SK-N-SH (cell line): ENCODE measurements at regions not wholly inside any gene's neighbourhood (a gene's known extent, or its start where the extent isn't known, plus 50 kb on each side); places are given as distances from the start of the nearest gene placed in this dataset.

ENCODE experiments used
- CTCF ChIA-PET: fragments of 300-600, 350-600 bp; formaldehyde crosslinking; extraction: SDS; loops from one replicate; lab custom pipeline; 2021; lab: Yijun Ruan, JAX
- POLR2A ChIA-PET: fragments of 350-600 bp; sonication (Branson Sonifier 250); formaldehyde crosslinking; extraction: SDS; loops from one replicate; lab custom pipeline; 2020; ENCODE audit warnings: antibody characterized with exemption, inconsistent platforms; lab: Yijun Ruan, JAX
- DNase-seq: peaks from one replicate; pipeline ENCODE4 v3.0.0; 2012
- H2AFZ ChIP-seq: fragments of 200-600 bp; sonication (generic); 2 replicates; pipeline ENCODE4 v1.8.1; 2016; ENCODE audit warnings: antibody characterized with exemption, mild to moderate bottlenecking, low read depth
- H3F3A ChIP-seq: fragments of 200-600 bp; sonication (generic); replicated peaks from 2 replicates; pipeline ENCODE3; 2016; ENCODE audit warnings: antibody characterized with exemption, mild to moderate bottlenecking; ENCODE audit not compliant: insufficient read depth
- H3K27ac ChIP-seq, 2 experiments: fragments of 200-500 bp in 1 of 2; fragments of 200-600 bp in 1 of 2; sonication (Bioruptor generic) in 1 of 2; sonication (generic), shearing (Covaris generic) in 1 of 2; 2 replicates each; pipeline versions ENCODE4 v1.5.1 to v1.6.1; 2014 to 2016; ENCODE audit warnings: low read depth in 2 of 2, inconsistent platforms in 1 of 2, low read length in 1 of 2, mild to moderate bottlenecking in 1 of 2, mixed read lengths in 1 of 2
- H3K27me3 ChIP-seq: fragments of 200-600 bp; sonication (generic), shearing (Covaris generic); 2 replicates; pipeline ENCODE4 v1.6.1; 2016; ENCODE audit warnings: mixed run types; ENCODE audit not compliant: insufficient read depth
- H3K36me3 ChIP-seq, 2 experiments: fragments of 200-500 bp in 1 of 2; fragments of 200-600 bp in 1 of 2; sonication (Bioruptor generic) in 1 of 2; sonication (generic) in 1 of 2; replicated peaks in 1 of 2; 2 replicates each; pipeline versions ENCODE3 to v1.5.1; 2014 to 2016; ENCODE audit warnings: low read length in 1 of 2, mild to moderate bottlenecking in 1 of 2; ENCODE audit not compliant: insufficient read depth in 2 of 2, control insufficient read depth in 1 of 2
- H3K4me1 ChIP-seq, 2 experiments: fragments of 200-500 bp in 1 of 2; fragments of 200-600 bp in 1 of 2; sonication (Bioruptor generic) in 1 of 2; sonication (generic), shearing (Covaris generic) in 1 of 2; 2 replicates each; pipeline versions ENCODE4 v1.5.1 to v1.6.1; 2014 to 2016; ENCODE audit warnings: low read depth in 1 of 2, low read length in 1 of 2, mixed run types in 1 of 2; ENCODE audit not compliant: insufficient read depth in 2 of 2, control insufficient read depth in 1 of 2
- H3K4me2 ChIP-seq: fragments of 200-600 bp; sonication (generic), shearing (Covaris generic); 2 replicates; pipeline ENCODE4 v1.6.1; 2017; ENCODE audit warnings: mixed run types
- H3K4me3 ChIP-seq, 2 experiments: fragments of 200-500 bp in 1 of 2; fragments of 200-600 bp in 1 of 2; sonication (Bioruptor generic) in 1 of 2; sonication (generic), shearing (Covaris generic) in 1 of 2; 2 replicates each; pipeline versions ENCODE4 v1.5.1 to v1.8.1; 2014 to 2016; ENCODE audit warnings: low read depth in 2 of 2, inconsistent platforms in 1 of 2, low read length in 1 of 2, mild to moderate bottlenecking in 1 of 2, mixed read lengths in 1 of 2, moderate library complexity in 1 of 2
- H3K79me2 ChIP-seq: fragments of 200-600 bp; sonication (generic); 2 replicates; pipeline ENCODE4 v1.8.1; 2017; ENCODE audit warnings: mild to moderate bottlenecking; ENCODE audit not compliant: insufficient read depth
- H3K9ac ChIP-seq: fragments of 200-600 bp; sonication (generic); 2 replicates; pipeline ENCODE4 v1.6.1; 2017; ENCODE audit warnings: mixed run types
- H3K9me2 ChIP-seq: fragments of 200-600 bp; sonication (generic); 2 replicates; pipeline ENCODE4 v1.6.1; 2017; ENCODE audit warnings: mixed run types
- H3K9me3 ChIP-seq: fragments of 200-600 bp; sonication (generic); 2 replicates; pipeline ENCODE4 v1.6.1; 2017; ENCODE audit warnings: mixed run types, mild to moderate bottlenecking, moderate library complexity
- H4K20me1 ChIP-seq: fragments of 200-600 bp; sonication (generic); 2 replicates; pipeline ENCODE4 v1.6.1; 2017; ENCODE audit warnings: mild to moderate bottlenecking, mixed run types; ENCODE audit not compliant: insufficient read depth
- CTCF ChIP-seq: fragments of 200-600 bp; sonication (generic); IDR thresholded peaks from 2 replicates; pipeline ENCODE4 v1.6.1; 2017; ENCODE audit warnings: antibody characterized with exemption, mild to moderate bottlenecking, moderate library complexity
- ELF1 ChIP-seq: IDR thresholded peaks from 2 replicates; pipeline ENCODE4 v1.4.0; 2012
- EP300 ChIP-seq, 2 experiments: IDR thresholded peaks; 2 replicates each; pipeline versions ENCODE4 v1.4.0 to v1.6.1; 2012; ENCODE audit warnings: borderline replicate concordance in 1 of 2, low read depth in 1 of 2, low read length in 1 of 2
- EZH2phosphoT487 ChIP-seq: fragments of 200-600 bp; sonication (generic); IDR thresholded peaks from 2 replicates; pipeline ENCODE4 v1.6.1; 2017; ENCODE audit warnings: low read depth, mixed run types, mild to moderate bottlenecking, antibody characterized with exemption, moderate library complexity, borderline replicate concordance
- FOSL2 ChIP-seq: IDR thresholded peaks from 2 replicates; pipeline ENCODE4 v1.4.0; 2012; ENCODE audit warnings: low read depth, mild to moderate bottlenecking, moderate library complexity, borderline replicate concordance
- GABPA ChIP-seq: IDR thresholded peaks from 2 replicates; pipeline ENCODE4 v1.4.0; 2012; ENCODE audit warnings: low read depth, mild to moderate bottlenecking
- GATA2 ChIP-seq: sonication (generic); formaldehyde crosslinking; IDR thresholded peaks from 2 replicates; pipeline ENCODE4 v1.5.0; 2020; ENCODE audit warnings: mild to moderate bottlenecking, missing genetic modification reagents
- IRF3 ChIP-seq: fragments of 150-350 bp; IDR thresholded peaks from 2 replicates; pipeline ENCODE4 v1.6.1; 2016; ENCODE audit warnings: mild to moderate bottlenecking, low read depth, low read length
- JUND ChIP-seq: IDR thresholded peaks from 2 replicates; pipeline ENCODE4 v1.4.0; 2012
- MEF2A ChIP-seq: IDR thresholded peaks from 2 replicates; pipeline ENCODE4 v1.4.0; 2012; ENCODE audit warnings: low read depth, borderline replicate concordance
- NFIC ChIP-seq: IDR thresholded peaks from 2 replicates; pipeline ENCODE4 v1.4.0; 2012; ENCODE audit warnings: borderline replicate concordance
- NRF1 ChIP-seq: IDR thresholded peaks from 2 replicates; pipeline ENCODE4 v1.6.1; 2012; ENCODE audit warnings: low read depth, mild to moderate bottlenecking, low read length
- POLR2AphosphoS5 ChIP-seq: IDR thresholded peaks from 2 replicates; pipeline ENCODE4 v1.6.1; 2012; ENCODE audit warnings: low read depth, low read length
- RAD21 ChIP-seq: IDR thresholded peaks from 2 replicates; pipeline ENCODE4 v1.6.1; 2012; ENCODE audit warnings: mild to moderate bottlenecking, low read length
- RCOR1 ChIP-seq: fragments of 150-350 bp; IDR thresholded peaks from 2 replicates; pipeline ENCODE4 v1.6.1; 2017; ENCODE audit warnings: antibody characterized with exemption, low read length
- SIN3A ChIP-seq: IDR thresholded peaks from 2 replicates; pipeline ENCODE4 v1.6.1; 2012; ENCODE audit warnings: low read depth, mild to moderate bottlenecking, low read length, moderate library complexity, borderline replicate concordance
- TAF1 ChIP-seq: IDR thresholded peaks from 2 replicates; pipeline ENCODE4 v1.6.1; 2012; ENCODE audit warnings: low read depth, mild to moderate bottlenecking, low read length, moderate library complexity, borderline replicate concordance
- TEAD4 ChIP-seq: IDR thresholded peaks from 2 replicates; pipeline ENCODE4 v1.4.0; 2012; ENCODE audit warnings: mild to moderate bottlenecking, borderline replicate concordance; ENCODE audit not compliant: insufficient read depth
- USF1 ChIP-seq: IDR thresholded peaks from 2 replicates; pipeline ENCODE4 v1.4.0; 2012; ENCODE audit warnings: low read depth, borderline replicate concordance
- USF2 ChIP-seq: fragments of 150-350 bp; IDR thresholded peaks from 2 replicates; pipeline ENCODE4 v1.6.1; 2017; ENCODE audit warnings: antibody characterized with exemption, low read length, low read depth, borderline replicate concordance
- YY1 ChIP-seq: IDR thresholded peaks from 2 replicates; pipeline ENCODE4 v1.4.0; 2012; ENCODE audit warnings: low read depth, mild to moderate bottlenecking
- ZBTB33 ChIP-seq: IDR thresholded peaks from 2 replicates; pipeline ENCODE4 v1.4.0; 2012; ENCODE audit warnings: low read depth, borderline replicate concordance
- WGBS: methylation state at CpG from one replicate; pipeline ENCODE4 v1.1.6; 2017; ENCODE audit warnings: low lambda C conversion rate; 5-methylcytosine and 5-hydroxymethylcytosine counted together

- Histone ChIP-seq H3K9me2 (no peaks in the 10 kb centered on the region), H3K27ac (no peak overlapping the region), H3K79me2 (no peaks in the 10 kb centered on the region), H3F3A (no peaks in the 10 kb centered on the region), H3K36me3 (no peaks in the 10 kb centered on the region), H4K20me1 (no peaks in the 10 kb centered on the region), H3K4me1 (no peaks in the 10 kb centered on the region), H3K4me2 (no peak overlapping the region), H2AFZ (no peak overlapping the region), H3K4me3 (no peak overlapping the region), H3K9me3 (no peaks in the 10 kb centered on the region)
- DNase-seq, result no peak
- POLR2A ChIA-PET, result no interaction called here
- WGBS, result no CpG with 5 or more reads among the region's 1 CpG
- CTCF ChIA-PET, result no interaction called here
- TF ChIP-seq RAD21 (no peak), RCOR1 (no peak), NRF1 (no peak), IRF3 (no peak), MEF2A (no peak), TEAD4 (no peak), JUND (no peak), GATA2 (CRISPR knock-in tag) (no peak), POLR2AphosphoS5 (no peak), USF2 (no peak), EP300 (IDR thresholded peaks at IDR 0.05; ENCODE audit: borderline replicate concordance in 1 of 2, low read depth in 1 of 2, low read length in 1 of 2) (no peak), SIN3A (no peak), ZBTB33 (no peak), GABPA (no peak), NFIC (no peak)
- TF ChIP-seq, all 33 proteins: peak for 0
- Histone ChIP-seq H3K27me3 (peaks cover 30% of the 10 kb centered on the region; the same call in 1 of the 2 replicates), H3K9ac (no peak overlapping the region)
Measured at GRCh38 chr2:19548116-19548515, 189.7 kb upstream of the OSR1 start.

- Histone ChIP-seq H3K4me3 (no peak overlapping the region), H3F3A (no peaks in the 10 kb centered on the region), H3K9me3 (no peaks in the 10 kb centered on the region), H3K36me3 (no peaks in the 10 kb centered on the region), H4K20me1 (no peaks in the 10 kb centered on the region), H2AFZ (no peak overlapping the region), H3K27me3 (peaks cover 25% of the 10 kb centered on the region; the same call in 1 of the 2 replicates), H3K27ac (no peak overlapping the region), H3K9me2 (no peaks in the 10 kb centered on the region), H3K9ac (no peak overlapping the region), H3K4me1 (no peaks in the 10 kb centered on the region), H3K4me2 (no peak overlapping the region), H3K79me2 (no peaks in the 10 kb centered on the region)
- ChIA-PET POLR2A (no interaction called here), CTCF (no interaction called here)
- DNase-seq, result no peak
- TF ChIP-seq FOSL2, result no peak
- TF ChIP-seq EZH2phosphoT487, result no peak
- no peak for TF ChIP-seq ELF1
- TF ChIP-seq SIN3A, result no peak
- TF ChIP-seq CTCF, result no peak
- no peak for TF ChIP-seq TAF1
- no peak for TF ChIP-seq GABPA
- no peak for TF ChIP-seq RCOR1
- TF ChIP-seq YY1, result no peak
- no peak for TF ChIP-seq USF2
- TF ChIP-seq USF1, result no peak
Measured at GRCh38 chr2:19547321-19547720, 188.9 kb upstream of the OSR1 start.
